AG04449 (cell line): ENCODE measurements at regions not wholly inside any gene's neighbourhood (a gene's known extent, or its start where the extent isn't known, plus 50 kb on each side); places are given as distances from the start of the nearest gene placed in this dataset.

Experiments used
- CTCF ChIA-PET: fragments of 350-600 bp; formaldehyde crosslinking; extraction: SDS; loops from one replicate; lab custom pipeline; 2021; ENCODE audit warnings: antibody characterized with exemption; lab: Yijun Ruan, JAX
- POLR2A ChIA-PET: fragments of 400-600, 350-600 bp; formaldehyde crosslinking; extraction: SDS; loops from one replicate; lab custom pipeline; 2020; ENCODE audit warnings: antibody characterized with exemption, inconsistent platforms; lab: Yijun Ruan, JAX
- DNase-seq: peaks from one replicate; pipeline ENCODE4 v3.0.0-alpha.2; 2010; ENCODE audit warnings: low read depth, low spot score
- H3K4me3 ChIP-seq: 2 replicates; pipeline ENCODE4 v1.5.1; 2011; ENCODE audit warnings: low read depth, mild to moderate bottlenecking, control low read depth, low read length
- CTCF ChIP-seq: IDR thresholded peaks from one replicate; pipeline ENCODE4 v1.5.1; 2011; ENCODE audit warnings: mild to moderate bottlenecking, moderate library complexity, low read length, control low read depth, inconsistent platforms; ENCODE audit not compliant: insufficient read depth; ENCODE audit errors: missing control alignments

GRCh38 chr14:54316652-54317051 is 80.2 kb upstream of the CDKN3 start:
- H3K4me3 ChIP-seq: no peak overlapping the region
- no peak for TF ChIP-seq CTCF
- no peak for DNase-seq
- ChIA-PET CTCF (interaction anchor here (3.1 kb wide), 1 partner anchor 12 kb away, joined by 15 read pairs; no protein-coding TSS in a partner anchor), POLR2A (no interaction called here)

GRCh38 chr14:54317391-54317790 is 79.4 kb upstream of the CDKN3 start:
- no peak overlapping the region for H3K4me3 ChIP-seq
- no peak for DNase-seq
- ChIA-PET CTCF (interaction anchor here (0.7 to 3.1 kb wide), 4 partner anchors 9 to 31 kb away, joined by 3 to 15 read pairs (median 3); no protein-coding TSS in a partner anchor), POLR2A (no interaction called here)
- no peak for TF ChIP-seq CTCF

GRCh38 chr14:54322246-54322645 is 74.6 kb upstream of the CDKN3 start:
- no peak for DNase-seq
- POLR2A ChIA-PET: no interaction called here
- H3K4me3 ChIP-seq: no peak overlapping the region
- TF ChIP-seq CTCF: no peak
- CTCF ChIA-PET: interaction anchor here (1.1 to 2.1 kb wide), 2 partner anchors 10 to 16 kb away, joined by 4 to 9 read pairs; no protein-coding TSS in a partner anchor

DNA sequence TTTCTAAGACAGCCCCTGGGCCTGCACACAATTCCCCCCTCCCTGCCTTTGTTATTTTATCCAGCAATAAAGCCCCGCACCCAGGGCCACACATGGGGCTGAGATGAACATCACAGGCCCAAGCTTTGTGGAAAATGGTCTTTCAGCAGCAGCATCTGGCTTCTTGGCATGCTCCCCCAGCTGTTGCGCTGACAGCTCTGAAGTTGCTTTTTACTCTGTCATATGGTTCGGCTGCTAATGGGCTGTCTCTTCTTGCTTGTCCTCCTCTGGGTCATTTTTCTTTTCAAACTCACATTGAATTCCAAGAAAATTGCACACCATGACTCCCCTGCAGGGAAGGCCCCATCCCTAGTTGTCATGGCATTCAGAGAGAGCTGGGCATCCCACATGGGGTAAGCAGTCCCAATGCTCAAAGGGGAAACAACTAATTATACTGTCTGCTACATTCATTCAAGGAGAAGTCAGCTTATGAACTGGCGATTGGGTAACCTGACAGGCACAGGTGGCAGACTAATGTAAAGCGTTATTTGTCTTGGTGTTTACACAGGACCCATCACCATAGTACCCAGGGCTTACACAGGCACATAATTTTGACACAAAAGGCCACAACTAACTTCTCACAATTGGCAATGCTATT is 74.0 kb upstream of the CDKN3 start:
- CTCF ChIA-PET: interaction anchor here (1.1 to 2.1 kb wide), 2 partner anchors 10 to 15 kb away, joined by 4 to 9 read pairs; no protein-coding TSS in a partner anchor
- DNase-seq: no peak
- H3K4me3 ChIP-seq: no peak overlapping the region
- POLR2A ChIA-PET: no interaction called here
- no peak for TF ChIP-seq CTCF

DNA sequence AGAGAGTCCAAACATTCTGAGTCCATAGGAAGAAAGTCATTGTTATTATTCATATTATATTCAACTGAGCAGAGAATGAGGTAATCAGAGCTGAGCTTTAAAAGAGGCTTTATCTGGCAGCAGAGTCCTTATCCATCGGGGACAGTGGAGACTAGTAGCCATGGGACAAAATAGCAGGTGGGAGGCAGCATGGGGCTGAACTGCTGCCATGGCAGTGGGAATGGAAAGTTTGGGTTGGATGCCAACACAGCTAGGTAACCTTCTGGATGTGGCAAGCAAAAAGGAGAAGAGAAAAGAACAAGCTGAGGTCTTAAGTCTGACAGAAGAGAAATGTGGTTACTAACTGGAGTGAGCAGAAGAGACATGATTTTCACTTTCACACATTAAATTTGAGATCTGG is 71.0 kb upstream of the CDKN3 start:
- POLR2A ChIA-PET: no interaction called here
- H3K4me3 ChIP-seq: no peak overlapping the region
- CTCF ChIA-PET: interaction anchor here (1.6 kb wide), 1 partner anchor 785 kb away, joined by 5 read pairs; no protein-coding TSS in a partner anchor
- no peak for TF ChIP-seq CTCF
- no peak for DNase-seq

GRCh38 chr14:54329082-54329695 is 67.6 kb upstream of the CDKN3 start:
- peak; percentile 77 for TF ChIP-seq CTCF
- peak; percentile 16 for DNase-seq
- H3K4me3 ChIP-seq: no peak overlapping the region
- POLR2A ChIA-PET: interaction anchor here (0.5 kb wide), 1 partner anchor 875 kb away, joined by 3 read pairs; no protein-coding TSS in a partner anchor
- CTCF ChIA-PET: interaction anchor here (0.6 to 2.4 kb wide), 46 partner anchors 9 to 1002 kb away, joined by 3 to 23 read pairs (median 3); no protein-coding TSS in a partner anchor
